ENCODE measurements at regions not wholly inside any gene's neighbourhood (a gene's known extent, or its start where the extent isn't known, plus 50 kb on each side); places are given as distances from the start of the nearest gene placed in this dataset.

DNA sequence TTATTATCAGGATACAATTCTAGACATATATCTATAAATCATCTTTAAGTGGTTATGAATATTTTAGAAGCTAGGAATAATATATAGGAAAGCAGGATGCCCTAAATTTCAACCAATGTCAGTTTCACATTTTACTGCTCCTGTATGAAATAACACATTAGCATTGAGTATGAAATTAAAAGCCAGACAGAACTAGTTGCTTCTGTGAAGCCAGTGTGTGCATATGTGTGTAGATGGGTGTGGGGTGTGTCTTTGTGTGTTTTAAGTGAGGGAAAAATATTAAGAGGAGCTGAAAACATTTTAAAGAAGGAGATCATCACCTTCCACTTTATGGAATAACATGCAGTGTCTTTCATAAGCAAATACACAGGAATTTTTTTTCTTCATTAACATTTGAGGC is 271.4 kb upstream of the RORA start:
- POLR2A ChIA-PET, result no interaction called here
- TF ChIP-seq YY1 (IDR thresholded peaks at IDR 0.05; ENCODE audit: extremely low read depth, insufficient replicate concordance, low read depth, low read length), result no peak
- TF ChIP-seq POLR2AphosphoS5 (IDR thresholded peaks at IDR 0.05; ENCODE audit: low read depth, low read length), result no peak
- TF ChIP-seq, protein P1, sequence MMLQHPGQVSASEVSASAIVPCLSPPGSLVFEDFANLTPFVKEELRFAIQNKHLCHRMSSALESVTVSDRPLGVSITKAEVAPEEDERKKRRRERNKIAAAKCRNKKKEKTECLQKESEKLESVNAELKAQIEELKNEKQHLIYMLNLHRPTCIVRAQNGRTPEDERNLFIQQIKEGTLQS (IDR thresholded peaks at IDR 0.05), result no peak
- no peak for TF ChIP-seq CBX3 (IDR thresholded peaks at IDR 0.05; ENCODE audit: low read depth)
- TF ChIP-seq SP1 (IDR thresholded peaks at IDR 0.05; ENCODE audit: low read depth), result no peak
- TF ChIP-seq, protein P2, sequence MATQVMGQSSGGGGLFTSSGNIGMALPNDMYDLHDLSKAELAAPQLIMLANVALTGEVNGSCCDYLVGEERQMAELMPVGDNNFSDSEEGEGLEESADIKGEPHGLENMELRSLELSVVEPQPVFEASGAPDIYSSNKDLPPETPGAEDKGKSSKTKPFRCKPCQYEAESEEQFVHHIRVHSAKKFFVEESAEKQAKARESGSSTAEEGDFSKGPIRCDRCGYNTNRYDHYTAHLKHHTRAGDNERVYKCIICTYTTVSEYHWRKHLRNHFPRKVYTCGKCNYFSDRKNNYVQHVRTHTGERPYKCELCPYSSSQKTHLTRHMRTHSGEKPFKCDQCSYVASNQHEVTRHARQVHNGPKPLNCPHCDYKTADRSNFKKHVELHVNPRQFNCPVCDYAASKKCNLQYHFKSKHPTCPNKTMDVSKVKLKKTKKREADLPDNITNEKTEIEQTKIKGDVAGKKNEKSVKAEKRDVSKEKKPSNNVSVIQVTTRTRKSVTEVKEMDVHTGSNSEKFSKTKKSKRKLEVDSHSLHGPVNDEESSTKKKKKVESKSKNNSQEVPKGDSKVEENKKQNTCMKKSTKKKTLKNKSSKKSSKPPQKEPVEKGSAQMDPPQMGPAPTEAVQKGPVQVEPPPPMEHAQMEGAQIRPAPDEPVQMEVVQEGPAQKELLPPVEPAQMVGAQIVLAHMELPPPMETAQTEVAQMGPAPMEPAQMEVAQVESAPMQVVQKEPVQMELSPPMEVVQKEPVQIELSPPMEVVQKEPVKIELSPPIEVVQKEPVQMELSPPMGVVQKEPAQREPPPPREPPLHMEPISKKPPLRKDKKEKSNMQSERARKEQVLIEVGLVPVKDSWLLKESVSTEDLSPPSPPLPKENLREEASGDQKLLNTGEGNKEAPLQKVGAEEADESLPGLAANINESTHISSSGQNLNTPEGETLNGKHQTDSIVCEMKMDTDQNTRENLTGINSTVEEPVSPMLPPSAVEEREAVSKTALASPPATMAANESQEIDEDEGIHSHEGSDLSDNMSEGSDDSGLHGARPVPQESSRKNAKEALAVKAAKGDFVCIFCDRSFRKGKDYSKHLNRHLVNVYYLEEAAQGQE (IDR thresholded peaks at IDR 0.05; ENCODE audit: low read depth), result no peak
- no peak for TF ChIP-seq FOSL1 (IDR thresholded peaks at IDR 0.05; ENCODE audit: low read depth)
- no peak for TF ChIP-seq EZH2phosphoT487 (IDR thresholded peaks at IDR 0.05; ENCODE audit: borderline replicate concordance)
- TF ChIP-seq, protein P3, sequence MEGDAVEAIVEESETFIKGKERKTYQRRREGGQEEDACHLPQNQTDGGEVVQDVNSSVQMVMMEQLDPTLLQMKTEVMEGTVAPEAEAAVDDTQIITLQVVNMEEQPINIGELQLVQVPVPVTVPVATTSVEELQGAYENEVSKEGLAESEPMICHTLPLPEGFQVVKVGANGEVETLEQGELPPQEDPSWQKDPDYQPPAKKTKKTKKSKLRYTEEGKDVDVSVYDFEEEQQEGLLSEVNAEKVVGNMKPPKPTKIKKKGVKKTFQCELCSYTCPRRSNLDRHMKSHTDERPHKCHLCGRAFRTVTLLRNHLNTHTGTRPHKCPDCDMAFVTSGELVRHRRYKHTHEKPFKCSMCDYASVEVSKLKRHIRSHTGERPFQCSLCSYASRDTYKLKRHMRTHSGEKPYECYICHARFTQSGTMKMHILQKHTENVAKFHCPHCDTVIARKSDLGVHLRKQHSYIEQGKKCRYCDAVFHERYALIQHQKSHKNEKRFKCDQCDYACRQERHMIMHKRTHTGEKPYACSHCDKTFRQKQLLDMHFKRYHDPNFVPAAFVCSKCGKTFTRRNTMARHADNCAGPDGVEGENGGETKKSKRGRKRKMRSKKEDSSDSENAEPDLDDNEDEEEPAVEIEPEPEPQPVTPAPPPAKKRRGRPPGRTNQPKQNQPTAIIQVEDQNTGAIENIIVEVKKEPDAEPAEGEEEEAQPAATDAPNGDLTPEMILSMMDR (IDR thresholded peaks at IDR 0.05 in 2 of 3, conservative IDR thresholded peaks at IDR 0.05 in 1 of 3; ENCODE audit: borderline replicate concordance in 1 of 3, insufficient read depth in 1 of 3, low read depth in 2 of 3, low read length in 2 of 3), result no peak
- TF ChIP-seq ZNF274 (IDR thresholded peaks at IDR 0.05; ENCODE audit: low read depth, low read length), result no peak
- no peak for TF ChIP-seq POLR2A (IDR thresholded peaks at IDR 0.05; ENCODE audit: borderline replicate concordance, extremely low read depth, insufficient read depth, insufficient read length)
- no peak for TF ChIP-seq RAD21 (IDR thresholded peaks at IDR 0.05; ENCODE audit: low read depth)
- no peak for TF ChIP-seq EZH2 (IDR thresholded peaks at IDR 0.05)
- TF ChIP-seq, protein P4, sequence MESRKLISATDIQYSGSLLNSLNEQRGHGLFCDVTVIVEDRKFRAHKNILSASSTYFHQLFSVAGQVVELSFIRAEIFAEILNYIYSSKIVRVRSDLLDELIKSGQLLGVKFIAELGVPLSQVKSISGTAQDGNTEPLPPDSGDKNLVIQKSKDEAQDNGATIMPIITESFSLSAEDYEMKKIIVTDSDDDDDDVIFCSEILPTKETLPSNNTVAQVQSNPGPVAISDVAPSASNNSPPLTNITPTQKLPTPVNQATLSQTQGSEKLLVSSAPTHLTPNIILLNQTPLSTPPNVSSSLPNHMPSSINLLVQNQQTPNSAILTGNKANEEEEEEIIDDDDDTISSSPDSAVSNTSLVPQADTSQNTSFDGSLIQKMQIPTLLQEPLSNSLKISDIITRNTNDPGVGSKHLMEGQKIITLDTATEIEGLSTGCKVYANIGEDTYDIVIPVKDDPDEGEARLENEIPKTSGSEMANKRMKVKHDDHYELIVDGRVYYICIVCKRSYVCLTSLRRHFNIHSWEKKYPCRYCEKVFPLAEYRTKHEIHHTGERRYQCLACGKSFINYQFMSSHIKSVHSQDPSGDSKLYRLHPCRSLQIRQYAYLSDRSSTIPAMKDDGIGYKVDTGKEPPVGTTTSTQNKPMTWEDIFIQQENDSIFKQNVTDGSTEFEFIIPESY (IDR thresholded peaks at IDR 0.05; ENCODE audit: extremely low read depth, insufficient replicate concordance, low read length), result no peak
- no peak for TF ChIP-seq ZFX (IDR thresholded peaks at IDR 0.05)
- TF ChIP-seq TCF7L2 (IDR thresholded peaks at IDR 0.05; ENCODE audit: borderline replicate concordance, extremely low read depth, insufficient read depth, insufficient read length), result no peak
- TF ChIP-seq EGR1 (IDR thresholded peaks at IDR 0.05; ENCODE audit: low read depth), result no peak
- TF ChIP-seq SIN3A (IDR thresholded peaks at IDR 0.05; ENCODE audit: low read depth), result no peak
- TF ChIP-seq SRF (IDR thresholded peaks at IDR 0.05; ENCODE audit: low read depth), result no peak
- TF ChIP-seq JUND (IDR thresholded peaks at IDR 0.05), result no peak
- intact Hi-C loops (cut with micrococcal nuclease), result no loop called here

More for the DNA sequence above, 271.4 kb upstream of the RORA start:
- H2AFZ ChIP-seq (ENCODE audit: low read depth, low read length, poor library complexity, severe bottlenecking), result no peak overlapping the region
- no peak overlapping the region for H3K4me3 ChIP-seq (replicated peaks in 1 of 2; ENCODE audit: low read depth in 1 of 2, low read length in 2 of 2)
- RAD21 ChIA-PET (ENCODE audit: low non-redundant PET in 1 of 2, low total read pairs in 2 of 2, uncharacterized antibody in 2 of 2, unreplicated experiment in 2 of 2), result no interaction called here
- H3K9me2 ChIP-seq (ENCODE audit: insufficient read depth), result no peaks in the 10 kb centered on the region
- H3K4me2 ChIP-seq (ENCODE audit: low read length), result no peak overlapping the region
- BruUV-seq (replicated peaks), result no TSS peak
- CTCF ChIA-PET, result no interaction called here
- H4K20me1 ChIP-seq (ENCODE audit: insufficient read depth), result no peaks in the 10 kb centered on the region
- H3K27ac ChIP-seq (ENCODE audit: low read depth, low read length), result no peak overlapping the region
- no peak for ATAC-seq
- DNase-seq (ENCODE audit: low read depth, low spot score), result no peak
- H3K79me2 ChIP-seq (ENCODE audit: insufficient read depth, low read length), result no peaks in the 10 kb centered on the region
- no peaks in the 10 kb centered on the region; a peak in 1 of 4 replicates for H3K9me3 ChIP-seq (ENCODE audit: control insufficient read depth in 1 of 2, insufficient read depth in 1 of 2, low read depth in 1 of 2, low read length in 2 of 2)
- H3K4me1 ChIP-seq (ENCODE audit: control insufficient read depth in 1 of 2, insufficient read depth in 2 of 2, low read length in 2 of 2), result no peaks in the 10 kb centered on the region
- no peaks in the 10 kb centered on the region for H3K36me3 ChIP-seq (ENCODE audit: control insufficient read depth in 1 of 2, insufficient read depth in 2 of 2, low read length in 2 of 2)
- H3K27me3 ChIP-seq (ENCODE audit: insufficient read depth, low read length), result no peaks in the 10 kb centered on the region
- no peak overlapping the region for H3K9ac ChIP-seq (ENCODE audit: low read length)
